GM12878 (cell line): ENCODE measurements at regions not wholly inside any gene's neighbourhood (a gene's known extent, or its start where the extent isn't known, plus 50 kb on each side); places are given as distances from the start of the nearest gene placed in this dataset.

ENCODE experiments used
- ATAC-seq: fragments of 200-7000 bp; cut with Tn5 transposase; 3 replicates; pipeline ENCODE4 v1.9.1; 2020; ENCODE audit warnings: mild to moderate bottlenecking, moderate library complexity
- BruUV-seq: library from RNA; stranded (reverse); fragments of 400-500 nt; replicated peaks from 2 replicates; lab custom pipeline; 2021; lab: Mats Ljungman, UMichigan
- CTCF ChIA-PET: fragments of 300-600 bp; sonication (Branson Sonifier 250); formaldehyde crosslinking; extraction: SDS; loops from one replicate; lab custom pipeline; 2021; ENCODE audit warnings: inconsistent platforms; lab: Yijun Ruan, JAX
- POLR2A ChIA-PET: fragments of 350-600 bp; formaldehyde crosslinking; extraction: SDS; loops from one replicate; lab custom pipeline; 2021; ENCODE audit warnings: inconsistent platforms; lab: Charles Lee
- RAD21 ChIA-PET: fragments of 300-600 bp; sonication (Branson Sonifier 250); formaldehyde crosslinking; loops from one replicate; lab custom pipeline; 2023; ENCODE audit warnings: antibody characterized with exemption; ENCODE audit not compliant: unreplicated experiment; lab: Charles Lee
- SMC1A ChIA-PET: fragments of 300-600 bp; sonication (Branson Sonifier 250); formaldehyde crosslinking; loops from one replicate; lab custom pipeline; 2023; ENCODE audit not compliant: unreplicated experiment, uncharacterized antibody; lab: Charles Lee
- DNase-seq: peaks from one replicate; pipeline ENCODE4 v3.0.0-alpha.2; 2011; ENCODE audit warnings: low read depth, low spot score
- FAIRE-seq: peaks from 3 replicates; lab custom pipeline; 2011; peaks lifted over from hg19 to GRCh38; lab: Jason Lieb, UNC
- H2AFZ ChIP-seq: 2 replicates; pipeline ENCODE4 v1.6.0; 2011; ENCODE audit warnings: low read depth, low read length, control low read depth; ENCODE audit not compliant: control insufficient read depth
- H3K27ac ChIP-seq: 2 replicates; pipeline ENCODE4 v1.5.1; 2011; ENCODE audit warnings: control low read depth; ENCODE audit not compliant: control insufficient read depth, insufficient read depth
- H3K27me3 ChIP-seq, 2 experiments: replicated peaks in 1 of 2; 2 replicates each; pipeline versions ENCODE4 v1.6.0 to v1.6.1; 2011; ENCODE audit warnings: low read length in 1 of 2; ENCODE audit not compliant: control insufficient read depth in 2 of 2, insufficient read depth in 2 of 2
- H3K36me3 ChIP-seq, 2 experiments: 2 replicates each; pipeline ENCODE4 v1.5.1; 2011; ENCODE audit warnings: low read length in 1 of 2; ENCODE audit not compliant: control insufficient read depth in 2 of 2, insufficient read depth in 2 of 2
- H3K4me1 ChIP-seq: 2 replicates; pipeline ENCODE4 v1.6.1; 2011; ENCODE audit warnings: mild to moderate bottlenecking, low read length, moderate library complexity, mixed read lengths; ENCODE audit not compliant: control insufficient read depth, insufficient read depth
- H3K4me2 ChIP-seq: 2 replicates; pipeline ENCODE4 v1.6.0; 2011; ENCODE audit warnings: control low read depth; ENCODE audit not compliant: control insufficient read depth, insufficient read depth
- H3K4me3 ChIP-seq: fragments of 200-600 bp; sonication (generic); 2 replicates; pipeline ENCODE4 v1.5.1; 2016
- H3K79me2 ChIP-seq: 2 replicates; pipeline ENCODE4 v1.6.0; 2011; ENCODE audit warnings: low read length; ENCODE audit not compliant: control insufficient read depth, insufficient read depth
- H3K9ac ChIP-seq: 2 replicates; pipeline ENCODE4 v1.8.0; 2011; ENCODE audit warnings: low read length, control low read depth, mixed read lengths; ENCODE audit not compliant: control insufficient read depth, insufficient read depth
- H3K9me3 ChIP-seq: replicated peaks from 3 replicates; pipeline ENCODE4 v1.5.1; 2011; ENCODE audit warnings: mild to moderate bottlenecking, low read length; ENCODE audit not compliant: control insufficient read depth, insufficient read depth
- H4K20me1 ChIP-seq: 2 replicates; pipeline ENCODE4 v1.6.0; 2011; ENCODE audit not compliant: control insufficient read depth, insufficient read depth
- ATF7 ChIP-seq: fragments of 450-650 bp; IDR thresholded peaks from 2 replicates; pipeline ENCODE4 v1.6.1; 2016; ENCODE audit warnings: low read depth, mild to moderate bottlenecking
- CREB1 ChIP-seq: IDR thresholded peaks from 2 replicates; pipeline ENCODE4 v1.6.1; 2012; ENCODE audit warnings: low read depth, mild to moderate bottlenecking, inconsistent platforms
- DPF2 ChIP-seq: fragments of 450-650 bp; IDR thresholded peaks from 2 replicates; pipeline ENCODE4 v1.6.1; 2017; ENCODE audit warnings: mild to moderate bottlenecking
- ETV6 ChIP-seq, 2 experiments: fragments of 450-650 bp in 1 of 2; IDR thresholded peaks in 1 of 2; conservative IDR thresholded peaks in 1 of 2; 2 replicates each; pipeline ENCODE4 v1.6.1; 2014; ENCODE audit warnings: antibody characterized with exemption in 1 of 2, borderline replicate concordance in 1 of 2, low read depth in 1 of 2, mild to moderate bottlenecking in 1 of 2, moderate library complexity in 1 of 2
- IKZF1 ChIP-seq: fragments of 450-650 bp; conservative IDR thresholded peaks from 2 replicates; pipeline ENCODE4 v1.6.1; 2017; ENCODE audit warnings: antibody characterized with exemption, mild to moderate bottlenecking
- IRF3 ChIP-seq: fragments of 450-650 bp; IDR thresholded peaks from 2 replicates; pipeline ENCODE4 v1.6.1; 2014; ENCODE audit warnings: mild to moderate bottlenecking
- KDM1A ChIP-seq: fragments of 200-600 bp; sonication (generic); IDR thresholded peaks from 2 replicates; pipeline ENCODE4 v1.6.1; 2016; ENCODE audit warnings: borderline replicate concordance
- MTA2 ChIP-seq: fragments of 450-650 bp; IDR thresholded peaks from 2 replicates; pipeline ENCODE4 v1.6.1; 2016; ENCODE audit warnings: low read depth, mild to moderate bottlenecking, moderate library complexity
- RAD51 ChIP-seq: fragments of 450-650 bp; IDR thresholded peaks from 2 replicates; pipeline ENCODE4 v1.6.1; 2016; ENCODE audit warnings: moderate library complexity, mild to moderate bottlenecking, inconsistent platforms
- SMARCA5 ChIP-seq: fragments of 450-650 bp; IDR thresholded peaks from 2 replicates; pipeline ENCODE4 v1.6.1; 2017; ENCODE audit warnings: mild to moderate bottlenecking
- SMC3 ChIP-seq: IDR thresholded peaks from 2 replicates; pipeline ENCODE4 v1.6.1; 2011; ENCODE audit warnings: low read length, improper control_type of control experiment, borderline replicate concordance
- ZNF592 ChIP-seq: fragments of 450-650 bp; IDR thresholded peaks from 2 replicates; pipeline ENCODE4 v1.6.1; 2017; ENCODE audit warnings: mild to moderate bottlenecking, moderate library complexity
- ZNF687 ChIP-seq: fragments of 450-650 bp; IDR thresholded peaks from 2 replicates; pipeline ENCODE4 v1.6.1; 2017; ENCODE audit warnings: mild to moderate bottlenecking, moderate library complexity
- WGBS: methylation state at CpG from one replicate; pipeline ENCODE4 v1.1.6; 2016; ENCODE audit warnings: low lambda C conversion rate; ENCODE audit not compliant: insufficient replicate concordance, insufficient coverage; ENCODE audit errors: missing lambda C conversion rate; 5-methylcytosine and 5-hydroxymethylcytosine counted together
- in situ Hi-C: fragments of 300-500 bp; cut with MboI; formaldehyde crosslinking; loops from 9 replicates; pipeline ENCODE4 v1.14.3; 2018; ENCODE audit warnings: mixed read lengths
- intact Hi-C: fragments of 100-400 bp; cut with micrococcal nuclease; formaldehyde crosslinking; loops from one replicate; pipeline ENCODE4 v1.14.2; 2022; ENCODE audit not compliant: unreplicated experiment
- TF ChIP-seq, protein P1 (sequence below): fragments of 450-650 bp; IDR thresholded peaks from 2 replicates; pipeline ENCODE4 v1.6.1; 2017; ENCODE audit warnings: low read depth, mild to moderate bottlenecking, moderate library complexity

DNA sequence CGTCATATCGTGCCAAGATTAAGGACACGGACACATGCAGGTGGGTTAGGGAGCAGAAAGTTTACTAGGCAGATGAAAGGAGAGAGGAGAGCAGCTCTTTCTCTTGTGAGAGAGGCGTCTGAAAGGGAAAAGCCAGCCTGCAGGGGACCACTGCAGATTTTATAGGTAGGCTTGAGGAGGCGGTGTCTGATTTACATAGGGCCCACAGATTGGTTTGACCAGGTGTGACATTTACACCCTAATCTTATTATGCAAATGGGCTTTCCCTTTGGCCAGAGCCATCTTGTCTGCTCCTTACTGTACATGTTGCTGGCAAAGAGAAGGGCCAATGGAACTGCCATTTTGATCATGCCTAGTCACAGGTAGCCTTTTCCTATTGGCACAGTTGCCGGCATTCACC is 137.2 kb upstream of the TAF11L2 start (continued):
- TF ChIP-seq ZNF592: no peak

GRCh38 chr5:17361331-17361730 is 136.7 kb upstream of the TAF11L2 start:
- no peak overlapping the region for H3K9ac ChIP-seq
- no peaks in the 10 kb centered on the region for H3K79me2 ChIP-seq
- DNase-seq (no peak), ATAC-seq (no peak), FAIRE-seq (no peak)
- ChIA-PET POLR2A (no interaction called here), CTCF (no interaction called here), SMC1A (no interaction called here), RAD21 (no interaction called here)
- H4K20me1 ChIP-seq: no peaks in the 10 kb centered on the region
- 24% methylated on average over 4 of the region's 4 CpGs for WGBS
- in situ Hi-C loops: no loop called here
- no TSS peak for BruUV-seq
- intact Hi-C loops: no loop called here
- H3K27ac ChIP-seq: no peak overlapping the region
- no peak overlapping the region for H3K4me2 ChIP-seq
- no peaks in the 10 kb centered on the region for H3K27me3 ChIP-seq
- H3K36me3 ChIP-seq: no peaks in the 10 kb centered on the region
- H3K4me3 ChIP-seq: no peak overlapping the region
- no peak overlapping the region for H2AFZ ChIP-seq
- H3K4me1 ChIP-seq: no peaks in the 10 kb centered on the region
- H3K9me3 ChIP-seq: no peaks in the 10 kb centered on the region; the same call in 2 of the 3 replicates
- TF ChIP-seq, protein P1, sequence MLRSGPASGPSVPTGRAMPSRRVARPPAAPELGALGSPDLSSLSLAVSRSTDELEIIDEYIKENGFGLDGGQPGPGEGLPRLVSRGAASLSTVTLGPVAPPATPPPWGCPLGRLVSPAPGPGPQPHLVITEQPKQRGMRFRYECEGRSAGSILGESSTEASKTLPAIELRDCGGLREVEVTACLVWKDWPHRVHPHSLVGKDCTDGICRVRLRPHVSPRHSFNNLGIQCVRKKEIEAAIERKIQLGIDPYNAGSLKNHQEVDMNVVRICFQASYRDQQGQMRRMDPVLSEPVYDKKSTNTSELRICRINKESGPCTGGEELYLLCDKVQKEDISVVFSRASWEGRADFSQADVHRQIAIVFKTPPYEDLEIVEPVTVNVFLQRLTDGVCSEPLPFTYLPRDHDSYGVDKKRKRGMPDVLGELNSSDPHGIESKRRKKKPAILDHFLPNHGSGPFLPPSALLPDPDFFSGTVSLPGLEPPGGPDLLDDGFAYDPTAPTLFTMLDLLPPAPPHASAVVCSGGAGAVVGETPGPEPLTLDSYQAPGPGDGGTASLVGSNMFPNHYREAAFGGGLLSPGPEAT: no peak
- TF ChIP-seq IRF3 (no peak), ZNF687 (no peak), KDM1A (no peak), MTA2 (no peak), SMARCA5 (no peak), DPF2 (no peak), SMC3 (no peak), ETV6 (conservative IDR thresholded peaks at IDR 0.05 in 1 of 2, IDR thresholded peaks at IDR 0.05 in 1 of 2; ENCODE audit: borderline replicate concordance in 1 of 2, low read depth in 1 of 2) (no peak), IKZF1 (no peak), ATF7 (no peak), RAD51 (no peak), CREB1 (no peak)
